NCI-H2171 treated with DMSO at 0.1 percent for 48 hours (cell line): ENCODE measurements at regions not wholly inside any gene's neighbourhood (a gene's known extent, or its start where the extent isn't known, plus 50 kb on each side); places are given as distances from the start of the nearest gene placed in this dataset.

Experiments
- DNase-seq: peaks from one replicate; lab custom pipeline; 2025; lab: John Stamatoyannopoulos, UW

GRCh38 chr1:237998581-237998980 lies 107.9 kb upstream of the ZP4 start:
- DNase-seq: peak; percentile 1

GRCh38 chr1:237983496-237983895 lies 92.8 kb upstream of the ZP4 start:
- no peak for DNase-seq

DNA sequence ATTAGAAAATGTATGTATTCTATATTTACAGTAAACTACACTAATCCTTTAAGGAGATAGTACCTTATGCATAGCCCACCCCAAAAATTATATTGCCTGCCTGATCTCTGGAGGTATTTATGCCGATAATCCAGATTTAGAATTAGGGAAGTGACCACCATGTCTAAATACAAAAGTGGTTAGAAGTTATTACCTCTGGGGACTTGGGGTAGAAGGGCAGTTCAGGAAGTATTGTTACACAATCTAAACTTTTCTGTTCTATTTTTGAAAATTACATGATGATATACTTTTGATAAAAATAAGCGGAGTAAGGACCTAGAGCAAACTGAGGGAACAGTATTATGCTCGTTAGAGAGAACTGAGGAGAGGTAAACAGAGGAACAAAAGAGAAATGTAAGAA lies 90.5 kb upstream of the ZP4 start:
- no peak for DNase-seq

GRCh38 chr1:237976331-237976730 lies 85.6 kb upstream of the ZP4 start:
- DNase-seq: no peak

DNA sequence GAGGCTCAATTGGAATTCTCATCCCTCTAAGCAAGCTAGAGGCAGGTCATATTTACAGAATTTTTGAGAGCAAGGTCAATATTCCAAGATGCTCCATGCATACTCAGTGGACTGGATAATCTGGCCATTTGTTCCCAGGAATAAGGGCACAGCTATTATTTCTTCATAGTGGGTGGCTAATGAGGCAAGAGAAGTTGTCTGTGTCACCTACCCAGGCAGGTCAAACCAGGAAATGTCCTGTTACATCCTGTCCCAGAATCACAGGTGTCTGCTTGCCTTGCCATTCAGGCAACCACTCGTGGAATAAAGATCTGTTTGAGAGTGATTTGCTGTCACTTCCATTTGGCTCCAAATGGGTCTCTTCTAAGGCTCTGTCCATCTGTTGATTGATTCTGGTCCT lies 85.2 kb upstream of the ZP4 start:
- DNase-seq: no peak

- no peak for DNase-seq
Observed at GRCh38 chr1:237975376-237975775, 84.7 kb upstream of the ZP4 start.

GRCh38 chr1:237972186-237972585 lies 81.5 kb upstream of the ZP4 start:
- no peak for DNase-seq

DNA sequence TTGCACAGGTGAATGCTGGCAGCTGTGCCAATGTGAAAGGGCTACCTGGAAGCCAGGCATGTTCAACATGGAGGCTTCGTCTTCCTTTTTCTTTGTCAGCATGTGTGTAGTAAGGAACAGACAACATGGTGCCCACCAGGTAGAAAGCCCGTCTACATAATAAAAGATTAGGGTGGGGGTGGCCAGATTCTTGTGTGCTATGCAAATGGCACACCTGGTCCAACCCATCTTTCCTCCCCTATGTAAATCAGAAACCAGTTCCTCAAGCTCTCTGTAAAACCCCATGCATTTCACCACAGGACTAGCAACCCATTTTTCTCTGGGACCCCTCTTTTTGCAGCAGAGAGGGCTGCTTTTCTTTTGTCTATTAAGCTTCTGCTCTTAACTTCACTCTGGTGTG lies 72.3 kb upstream of the ZP4 start:
- DNase-seq: no peak

DNA sequence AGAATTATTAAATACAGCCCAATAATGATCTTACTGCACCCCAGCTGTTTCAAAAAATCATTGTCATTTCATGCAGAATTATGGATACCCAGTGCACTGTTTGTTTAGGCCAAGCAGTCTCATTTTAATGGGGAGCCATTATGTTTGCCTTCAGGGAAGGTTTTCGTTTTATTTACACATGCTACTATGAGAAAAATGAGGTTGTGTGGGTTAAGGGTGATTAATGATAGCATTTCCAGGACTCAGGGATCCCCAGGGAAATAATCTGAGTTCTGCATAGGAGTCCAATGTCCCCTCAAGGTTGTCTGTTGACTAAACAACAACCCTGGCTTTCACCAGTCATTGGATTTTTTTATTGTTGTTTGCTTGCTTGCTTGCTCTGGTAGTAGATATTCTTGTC lies 71.0 kb upstream of the ZP4 start:
- no peak for DNase-seq

DNA sequence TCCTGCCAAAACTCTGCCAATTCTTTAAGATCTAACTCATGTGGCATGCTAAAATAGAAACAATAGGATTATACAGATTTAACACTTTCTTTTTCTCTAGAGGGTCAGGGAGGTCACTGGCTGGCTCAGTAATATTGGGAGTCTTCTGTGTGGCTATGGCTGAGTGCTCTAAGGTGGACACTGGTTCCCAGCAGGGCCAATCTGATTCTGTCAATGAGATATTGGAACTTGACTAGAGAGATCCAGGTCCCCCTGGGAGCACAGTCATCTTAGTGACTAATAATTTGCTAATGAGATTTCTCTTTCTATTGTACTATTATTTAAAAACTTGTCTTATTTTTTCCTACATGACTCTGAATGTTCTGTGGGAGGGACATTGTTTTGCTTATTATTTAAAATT lies 69.1 kb upstream of the ZP4 start:
- no peak for DNase-seq

DNA sequence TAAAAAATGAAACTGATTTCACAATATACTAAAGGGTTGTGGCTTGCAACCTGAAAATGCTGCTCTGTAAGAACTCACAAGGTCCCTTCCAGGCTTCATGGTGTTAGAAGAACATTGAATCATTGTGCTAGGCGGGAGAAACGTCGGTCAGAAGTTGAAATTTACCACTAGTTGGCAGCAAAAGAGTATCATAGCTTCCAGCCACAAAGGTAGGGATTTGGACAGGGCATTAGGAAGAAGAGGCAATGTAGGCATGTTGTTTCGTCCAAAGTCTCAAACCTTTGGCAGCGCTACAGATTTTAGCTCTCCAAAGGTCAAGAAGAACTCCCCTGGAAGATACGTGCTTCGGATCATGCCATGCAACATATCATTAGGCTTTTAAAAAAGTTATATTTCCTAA lies 62.5 kb upstream of the ZP4 start:
- DNase-seq: peak; percentile 9
